Upper lobe of left lung (tissue), 4 donors: ENCODE measurements at regions not wholly inside any gene's neighbourhood (a gene's known extent, or its start where the extent isn't known, plus 50 kb on each side); places are given as distances from the start of the nearest gene placed in this dataset.

Experiments used
- CTCF ChIP-seq, 6 experiments: fragments of 450-650 bp in 4 of 6; fragments of 200-600 bp in 2 of 6; sonication (generic) in 2 of 6; IDR thresholded peaks; one replicate each; pipeline ENCODE4 v1.5.1; 2016 to 2019; ENCODE audit warnings: antibody characterized with exemption in 6 of 6
- POLR2A ChIP-seq, 4 donors: fragments of 450-650 bp; IDR thresholded peaks; one replicate each; pipeline ENCODE4 v1.5.1; 2016 to 2017; ENCODE audit warnings: antibody characterized with exemption in 4 of 4, mild to moderate bottlenecking in 2 of 4

GRCh38 chr5:101806410-101806809, 489.7 kb downstream of the SLCO4C1 start:
- TF ChIP-seq CTCF (IDR thresholded peaks at IDR 0.05), result no peak
- no peak for TF ChIP-seq POLR2A (IDR thresholded peaks at IDR 0.05)
